Panc1 (cell line): ENCODE measurements at regions not wholly inside any gene's neighbourhood (a gene's known extent, or its start where the extent isn't known, plus 50 kb on each side); places are given as distances from the start of the nearest gene placed in this dataset.

Experiments
- ATAC-seq: fragments of 200-7000 bp; cut with Tn5 transposase; 2 replicates; pipeline ENCODE4 v1.9.1; 2020; ENCODE audit warnings: mild to moderate bottlenecking, moderate library complexity
- BruUV-seq: library from RNA; stranded (reverse); fragments of 400-500 nt; replicated peaks from 2 replicates; lab custom pipeline; 2021; lab: Mats Ljungman, UMichigan
- CTCF ChIA-PET: fragments of 300-600 bp; sonication (Branson Sonifier 250); formaldehyde crosslinking; loops from one replicate; lab custom pipeline; 2022; ENCODE audit warnings: antibody characterized with exemption; lab: Charles Lee
- POLR2A ChIA-PET: fragments of 300-600 bp; sonication (Branson Sonifier 250); formaldehyde crosslinking; loops from one replicate; lab custom pipeline; 2022; ENCODE audit warnings: antibody characterized with exemption; lab: Charles Lee
- DNase-seq: peaks from one replicate; pipeline ENCODE4 v3.0.0-alpha.2; 2010; ENCODE audit warnings: low read depth, low spot score
- H3K27ac ChIP-seq: 2 replicates; pipeline ENCODE4 v1.5.1; 2011; ENCODE audit warnings: mild to moderate bottlenecking, low read length, inconsistent platforms
- H3K27me3 ChIP-seq: fragments of 200-500 bp; sonication (Bioruptor generic); 2 replicates; pipeline ENCODE4 v1.6.0; 2014; ENCODE audit warnings: low read length, inconsistent platforms; ENCODE audit not compliant: control insufficient read depth, insufficient read depth
- H3K36me3 ChIP-seq: fragments of 200-500 bp; sonication (Bioruptor generic); 2 replicates; pipeline ENCODE4 v1.5.1; 2014; ENCODE audit warnings: inconsistent platforms, mild to moderate bottlenecking, low read length, moderate library complexity; ENCODE audit not compliant: control insufficient read depth, insufficient read depth
- H3K4me1 ChIP-seq: 2 replicates; pipeline ENCODE4 v1.5.1; 2011; ENCODE audit warnings: inconsistent platforms, mild to moderate bottlenecking, low read length, moderate library complexity; ENCODE audit not compliant: control insufficient read depth, insufficient read depth
- H3K4me3 ChIP-seq, 2 experiments: 2 replicates each; pipeline ENCODE4 v1.5.1; 2011 to 2012; ENCODE audit warnings: low read depth in 2 of 2, low read length in 2 of 2, mild to moderate bottlenecking in 2 of 2, inconsistent platforms in 1 of 2, moderate library complexity in 1 of 2
- H3K9me3 ChIP-seq: fragments of 200-500 bp; sonication (Bioruptor generic); 2 replicates; pipeline ENCODE4 v1.5.1; 2014; ENCODE audit warnings: low read depth, mild to moderate bottlenecking, inconsistent platforms, low read length, moderate library complexity; ENCODE audit not compliant: control insufficient read depth, insufficient read depth
- CTCF ChIP-seq: fragments of 450-650 bp; IDR thresholded peaks from 2 replicates; pipeline ENCODE4 v1.5.1; 2017; ENCODE audit warnings: mild to moderate bottlenecking
- POLR2AphosphoS5 ChIP-seq: IDR thresholded peaks from 2 replicates; pipeline ENCODE4 v1.6.1; 2012; ENCODE audit warnings: mild to moderate bottlenecking, low read depth, low read length, moderate library complexity
- REST ChIP-seq, 2 experiments: IDR thresholded peaks; 2 replicates each; pipeline ENCODE4 v1.6.1; 2011 to 2012; ENCODE audit warnings: low read depth in 2 of 2, control low read depth in 1 of 2, low read length in 1 of 2, mild to moderate bottlenecking in 1 of 2, moderate library complexity in 1 of 2; ENCODE audit not compliant: insufficient read depth in 1 of 2
- SIN3A ChIP-seq: IDR thresholded peaks from 2 replicates; pipeline ENCODE4 v1.6.1; 2012; ENCODE audit warnings: low read depth, mild to moderate bottlenecking, low read length, moderate library complexity, borderline replicate concordance; ENCODE audit not compliant: insufficient read depth
- TCF7L2 ChIP-seq: IDR thresholded peaks from 2 replicates; pipeline ENCODE4 v1.6.1; 2011; ENCODE audit warnings: mild to moderate bottlenecking, low read depth, low read length, inconsistent platforms
- in situ Hi-C: cut with HindIII; loops from 2 replicates; pipeline ENCODE4 v1.10.0; 2016; ENCODE audit warnings: low sequenced_read_pairs, low pct_unique_long_range_greater_than_20kb
- intact Hi-C: fragments of 100-400 bp; cut with micrococcal nuclease; formaldehyde crosslinking; loops from one replicate; pipeline ENCODE4 v1.10.0; 2022; ENCODE audit not compliant: unreplicated experiment

- Histone ChIP-seq H3K9me3 (no peaks in the 10 kb centered on the region), H3K27me3 (no peaks in the 10 kb centered on the region; the same call in 1 of the 2 replicates), H3K4me3 (no peak overlapping the region), H3K4me1 (no peaks in the 10 kb centered on the region), H3K27ac (no peak overlapping the region), H3K36me3 (no peaks in the 10 kb centered on the region)
- ChIA-PET CTCF (no interaction called here), POLR2A (no interaction called here)
- in situ Hi-C loops: no loop called here
- no peak for TF ChIP-seq SIN3A
- TF ChIP-seq POLR2AphosphoS5: no peak
- intact Hi-C loops: no loop called here
- BruUV-seq: no TSS peak
- DNase-seq: no peak
- no peak for ATAC-seq
Measured at GRCh38 chr6:16851044-16851540, 89.8 kb upstream of the ATXN1 start.

- DNase-seq (no peak), ATAC-seq (no peak)
- H3K4me1 ChIP-seq: no peaks in the 10 kb centered on the region
- ChIA-PET POLR2A (no interaction called here), CTCF (no interaction called here)
- BruUV-seq: no TSS peak
- H3K27me3 ChIP-seq: no peaks in the 10 kb centered on the region
- intact Hi-C loops (no loop called here), in situ Hi-C loops (no loop called here)
- no peak overlapping the region for H3K27ac ChIP-seq
- no peaks in the 10 kb centered on the region for H3K36me3 ChIP-seq
- TF ChIP-seq CTCF (no peak), POLR2AphosphoS5 (no peak), TCF7L2 (no peak), REST (IDR thresholded peaks at IDR 0.05; ENCODE audit: insufficient read depth in 1 of 2, low read depth in 2 of 2, low read length in 1 of 2) (no peak), SIN3A (no peak)
- H3K4me3 ChIP-seq: no peak overlapping the region
- H3K9me3 ChIP-seq: no peaks in the 10 kb centered on the region
Measured at GRCh38 chr6:16850681-16851026, 89.4 kb upstream of the ATXN1 start.

GRCh38 chr6:16849988-16850680 lies 88.9 kb upstream of the ATXN1 start:
- no peaks in the 10 kb centered on the region for H3K36me3 ChIP-seq
- H3K27ac ChIP-seq: no peak overlapping the region
- no peaks in the 10 kb centered on the region for H3K4me1 ChIP-seq
- ATAC-seq: no peak
- H3K9me3 ChIP-seq: no peaks in the 10 kb centered on the region
- TF ChIP-seq CTCF: no peak
- TF ChIP-seq SIN3A: no peak
- no peak for TF ChIP-seq POLR2AphosphoS5
- TF ChIP-seq TCF7L2: no peak
- TF ChIP-seq REST (IDR thresholded peaks at IDR 0.05; ENCODE audit: insufficient read depth in 1 of 2, low read depth in 2 of 2, low read length in 1 of 2): no peak
- DNase-seq: no peak
- intact Hi-C loops: no loop called here
- ChIA-PET POLR2A (interaction anchor here (0.6 kb wide), 1 partner anchor 125 kb away, joined by 4 read pairs; no protein-coding TSS in a partner anchor), CTCF (no interaction called here)
- in situ Hi-C loops: no loop called here
- H3K4me3 ChIP-seq: no peak overlapping the region
- no TSS peak for BruUV-seq
- H3K27me3 ChIP-seq: no peaks in the 10 kb centered on the region
